Endothelial cell of umbilical vein (primary cell): ENCODE measurements at regions not wholly inside any gene's neighbourhood (a gene's known extent, or its start where the extent isn't known, plus 50 kb on each side); places are given as distances from the start of the nearest gene placed in this dataset.
"Not testable (repeated sequence)": the region's sequence is repeated elsewhere in the genome, so short reads cannot be mapped to it uniquely, and the experiment has no call there.

Experiments used
- EZH2 ChIP-seq: IDR thresholded peaks from 2 replicates; pipeline ENCODE4 v1.6.1; 2012; ENCODE audit warnings: borderline replicate concordance, low read depth, mild to moderate bottlenecking, moderate library complexity, low read length, inconsistent platforms; ENCODE audit not compliant: severe bottlenecking
- POLR2A ChIP-seq: IDR thresholded peaks from 2 replicates; pipeline ENCODE4 v1.6.1; 2012; ENCODE audit warnings: low read depth, mild to moderate bottlenecking, control low read depth, low read length
- POLR2AphosphoS5 ChIP-seq: IDR thresholded peaks from 2 replicates; pipeline ENCODE4 v1.6.1; 2012; ENCODE audit warnings: low read depth, mild to moderate bottlenecking, control low read depth, low read length, moderate library complexity; ENCODE audit not compliant: insufficient read depth
- TF ChIP-seq, protein P1 (sequence below): IDR thresholded peaks from 2 replicates; pipeline ENCODE4 v1.6.1; 2011; ENCODE audit not compliant: insufficient read depth, insufficient read length

DNA sequence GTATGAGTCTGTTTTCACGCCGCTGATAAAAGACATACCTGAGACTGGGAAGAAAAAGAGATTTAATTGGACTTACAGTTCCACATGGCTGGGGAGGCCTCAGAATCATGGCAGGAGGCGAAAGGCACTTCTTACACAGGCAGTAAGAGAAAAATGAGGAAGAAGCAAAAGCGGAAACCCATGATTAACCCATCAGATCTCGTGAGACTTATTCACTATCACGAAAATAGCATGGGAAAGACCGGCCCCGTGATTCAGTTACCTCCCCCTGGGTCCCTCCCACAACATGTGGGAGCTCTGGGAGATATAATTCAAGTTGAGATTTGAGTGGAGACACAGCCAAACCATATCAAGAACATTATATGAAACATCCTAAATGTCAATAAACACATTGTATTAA lies 116.7 kb upstream of the C2CD4B start:
- TF ChIP-seq, protein P1, sequence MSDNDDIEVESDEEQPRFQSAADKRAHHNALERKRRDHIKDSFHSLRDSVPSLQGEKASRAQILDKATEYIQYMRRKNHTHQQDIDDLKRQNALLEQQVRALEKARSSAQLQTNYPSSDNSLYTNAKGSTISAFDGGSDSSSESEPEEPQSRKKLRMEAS = not testable (repeated sequence)
- not testable (repeated sequence) for TF ChIP-seq POLR2A, EZH2, POLR2AphosphoS5
